ENCODE measurements at regions not wholly inside any gene's neighbourhood (a gene's known extent, or its start where the extent isn't known, plus 50 kb on each side); places are given as distances from the start of the nearest gene placed in this dataset.

DNA sequence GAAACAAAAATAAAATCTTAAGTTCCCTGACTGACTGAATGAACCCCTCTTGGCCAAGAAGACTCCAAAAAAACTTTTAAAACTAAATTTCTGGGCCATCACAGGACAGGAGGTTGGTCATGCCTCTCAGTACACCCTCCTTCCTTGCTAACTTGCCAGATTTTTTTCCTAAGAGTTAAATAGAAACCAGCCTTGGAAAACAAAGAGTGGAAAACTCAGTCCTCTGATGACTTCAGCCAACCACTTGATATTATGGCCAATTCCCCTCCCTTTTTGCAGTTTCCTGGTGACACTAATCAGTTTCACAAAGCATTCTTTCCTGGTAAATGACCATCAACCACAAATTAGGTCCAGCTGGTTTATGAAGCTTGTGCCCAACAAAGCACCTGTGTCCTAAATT lies 134.8 kb downstream of the ZNF648 start:
- TF ChIP-seq POLR2A (IDR thresholded peaks at IDR 0.05; ENCODE audit: low read length) (no peak), GATA1 (IDR thresholded peaks at IDR 0.05; ENCODE audit: low read depth, low read length) (no peak)

Data from erythroblast (primary cell).